Natural killer cell (primary cell): ENCODE measurements at regions not wholly inside any gene's neighbourhood (a gene's known extent, or its start where the extent isn't known, plus 50 kb on each side); places are given as distances from the start of the nearest gene placed in this dataset.

Experiments used
- ATAC-seq, 3 donors: fragments of 150-1000 bp in 2 of 3; fragments of 200-7000 bp in 1 of 3; cut with Tn5 transposase; 1 replicate in 1 of 3; 2 replicates in 2 of 3; pipeline ENCODE4 v1.10.0; 2021; ENCODE audit warnings: mild to moderate bottlenecking in 2 of 3, moderate library complexity in 2 of 3
- DNase-seq, 2 donors: peaks; one replicate each; pipeline versions ENCODE4 v3.0.0 to v3.0.0-alpha.2; 2013 to 2021; ENCODE audit warnings: mixed read lengths in 1 of 2
- H3K27ac ChIP-seq: one replicate; pipeline ENCODE4 v1.5.1; 2013; ENCODE audit warnings: mild to moderate bottlenecking, low read length
- H3K27me3 ChIP-seq: one replicate; pipeline ENCODE4 v1.6.1; 2013; ENCODE audit warnings: low read length; ENCODE audit not compliant: control insufficient read depth, insufficient read depth
- H3K36me3 ChIP-seq: one replicate; pipeline ENCODE4 v1.6.1; 2013; ENCODE audit warnings: low read length; ENCODE audit not compliant: control insufficient read depth, insufficient read depth
- H3K4me1 ChIP-seq: one replicate; pipeline ENCODE4 v1.6.1; 2013; ENCODE audit warnings: low read length; ENCODE audit not compliant: control insufficient read depth, insufficient read depth
- H3K4me3 ChIP-seq: one replicate; pipeline ENCODE4 v1.5.1; 2013; ENCODE audit warnings: low read length
- H3K9me3 ChIP-seq: one replicate; pipeline ENCODE4 v1.6.1; 2013; ENCODE audit warnings: low read length; ENCODE audit not compliant: control insufficient read depth, insufficient read depth
- H3K27ac Mint-ChIP-seq, 2 donors: one replicate each; pipeline ENCODE4 v1.8.0; 2022; ENCODE audit warnings: mild to moderate bottlenecking in 2 of 2, mixed read lengths in 2 of 2, moderate library complexity in 1 of 2
- H3K27me3 Mint-ChIP-seq, 2 donors: one replicate each; pipeline ENCODE4 v1.8.0; 2022; ENCODE audit warnings: low read depth in 2 of 2, mixed read lengths in 2 of 2
- H3K36me3 Mint-ChIP-seq: one replicate; pipeline ENCODE4 v1.8.0; 2022; ENCODE audit warnings: mixed read lengths
- H3K4me1 Mint-ChIP-seq, 2 donors: one replicate each; pipeline ENCODE4 v1.8.0; 2022; ENCODE audit warnings: mixed read lengths in 2 of 2
- H3K4me3 Mint-ChIP-seq: one replicate; pipeline ENCODE4 v1.8.0; 2022; ENCODE audit warnings: mild to moderate bottlenecking, moderate library complexity, mixed read lengths
- H3K9me3 Mint-ChIP-seq, 2 donors: one replicate each; pipeline ENCODE4 v1.8.0; 2022; ENCODE audit warnings: mixed read lengths in 2 of 2
- WGBS: methylation state at CpG from one replicate; pipeline ENCODE4 v1.1.7; 2013; ENCODE audit warnings: missing lambda C conversion rate; ENCODE audit not compliant: insufficient coverage; 5-methylcytosine and 5-hydroxymethylcytosine counted together
- intact Hi-C: fragments of 100-400 bp; cut with micrococcal nuclease; formaldehyde crosslinking; loops from one replicate; pipeline ENCODE4 v1.14.2; 2022
- TF ChIP-seq, protein P1 (sequence below): fragments of 200-600 bp; IDR thresholded peaks from one replicate; pipeline ENCODE4 v1.8.0; 2022; ENCODE audit warnings: antibody characterized with exemption

DNA sequence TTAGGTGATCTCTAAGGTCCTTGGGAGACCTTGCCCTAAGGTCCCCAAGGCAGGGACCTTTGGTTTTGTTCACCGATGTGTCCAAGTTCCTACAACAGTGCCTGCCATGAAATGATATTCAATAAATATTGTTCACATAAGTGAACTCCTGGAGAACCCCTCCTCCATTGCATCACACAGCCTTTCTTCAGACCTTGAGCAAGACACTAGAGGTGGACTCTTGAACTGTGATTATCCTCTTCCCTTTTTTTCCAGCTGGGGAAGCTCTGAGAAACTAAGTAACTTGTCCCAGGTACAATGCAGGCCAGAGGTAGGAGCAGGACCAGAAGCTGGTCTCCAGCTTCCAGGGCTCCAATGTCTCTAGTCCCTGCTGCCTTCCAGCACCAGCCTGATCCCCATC, 76.6 kb upstream of the LMO1 start:
- ATAC-seq (no peak), DNase-seq (no peak)
- Histone ChIP-seq H3K27ac (no peak overlapping the region), H3K27me3 (no peaks in the 10 kb centered on the region), H3K9me3 (no peaks in the 10 kb centered on the region), H3K4me3 (no peak overlapping the region), H3K4me1 (peaks cover 12% of the 10 kb centered on the region), H3K36me3 (no peaks in the 10 kb centered on the region)
- TF ChIP-seq, protein P1, sequence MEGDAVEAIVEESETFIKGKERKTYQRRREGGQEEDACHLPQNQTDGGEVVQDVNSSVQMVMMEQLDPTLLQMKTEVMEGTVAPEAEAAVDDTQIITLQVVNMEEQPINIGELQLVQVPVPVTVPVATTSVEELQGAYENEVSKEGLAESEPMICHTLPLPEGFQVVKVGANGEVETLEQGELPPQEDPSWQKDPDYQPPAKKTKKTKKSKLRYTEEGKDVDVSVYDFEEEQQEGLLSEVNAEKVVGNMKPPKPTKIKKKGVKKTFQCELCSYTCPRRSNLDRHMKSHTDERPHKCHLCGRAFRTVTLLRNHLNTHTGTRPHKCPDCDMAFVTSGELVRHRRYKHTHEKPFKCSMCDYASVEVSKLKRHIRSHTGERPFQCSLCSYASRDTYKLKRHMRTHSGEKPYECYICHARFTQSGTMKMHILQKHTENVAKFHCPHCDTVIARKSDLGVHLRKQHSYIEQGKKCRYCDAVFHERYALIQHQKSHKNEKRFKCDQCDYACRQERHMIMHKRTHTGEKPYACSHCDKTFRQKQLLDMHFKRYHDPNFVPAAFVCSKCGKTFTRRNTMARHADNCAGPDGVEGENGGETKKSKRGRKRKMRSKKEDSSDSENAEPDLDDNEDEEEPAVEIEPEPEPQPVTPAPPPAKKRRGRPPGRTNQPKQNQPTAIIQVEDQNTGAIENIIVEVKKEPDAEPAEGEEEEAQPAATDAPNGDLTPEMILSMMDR, result no peak
- intact Hi-C loops, result no loop called here
- no peaks in the 10 kb centered on the region for H3K36me3 Mint-ChIP-seq
- H3K4me1 Mint-ChIP-seq, result peaks cover 0 to 8% of the 10 kb centered on the region in 2 donors
- no peak overlapping the region for H3K4me3 Mint-ChIP-seq
- no peaks in the 10 kb centered on the region for H3K27me3 Mint-ChIP-seq
- 86% methylated on average over 1 of the region's 1 CpG for WGBS
- no peaks in the 10 kb centered on the region for H3K9me3 Mint-ChIP-seq
- no peak overlapping the region for H3K27ac Mint-ChIP-seq

DNA sequence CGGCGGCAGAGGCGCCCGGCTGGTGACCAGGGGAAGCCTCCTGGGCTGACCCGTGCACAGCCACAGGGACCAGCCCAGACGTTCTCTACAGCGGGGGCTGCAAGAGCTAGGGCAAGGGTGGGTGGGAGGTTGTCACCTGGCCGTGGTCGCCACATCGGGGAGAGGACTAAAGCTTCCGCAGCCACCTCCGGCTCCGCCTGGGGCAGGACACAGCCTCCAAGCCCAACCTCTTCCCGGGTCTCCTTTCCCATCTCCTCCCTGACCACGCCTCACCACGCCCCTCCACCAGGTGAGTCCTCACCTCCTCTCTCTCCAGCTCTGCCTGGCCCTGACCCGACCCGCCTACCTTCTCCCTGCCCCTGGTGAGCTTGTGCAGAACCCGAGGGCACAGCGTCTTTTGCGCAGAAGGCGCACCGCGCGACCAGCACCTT, 75.9 kb upstream of the LMO1 start:
- Histone ChIP-seq H3K4me3 (no peak overlapping the region), H3K27ac (no peak overlapping the region), H3K9me3 (no peaks in the 10 kb centered on the region), H3K27me3 (no peaks in the 10 kb centered on the region), H3K4me1 (peaks cover 12% of the 10 kb centered on the region), H3K36me3 (no peaks in the 10 kb centered on the region)
- Mint-ChIP-seq H3K36me3 (no peaks in the 10 kb centered on the region), H3K27me3 (no peaks in the 10 kb centered on the region), H3K9me3 (no peaks in the 10 kb centered on the region), H3K4me3 (no peak overlapping the region), H3K4me1 (peaks cover 0 to 8% of the 10 kb centered on the region in 2 donors), H3K27ac (no peak overlapping the region)
- DNase-seq, result no peak
- TF ChIP-seq, protein P1, result no peak
- ATAC-seq, result no peak
- intact Hi-C loops, result no loop called here
- 75% methylated on average over 25 of the region's 25 CpGs for WGBS

DNA sequence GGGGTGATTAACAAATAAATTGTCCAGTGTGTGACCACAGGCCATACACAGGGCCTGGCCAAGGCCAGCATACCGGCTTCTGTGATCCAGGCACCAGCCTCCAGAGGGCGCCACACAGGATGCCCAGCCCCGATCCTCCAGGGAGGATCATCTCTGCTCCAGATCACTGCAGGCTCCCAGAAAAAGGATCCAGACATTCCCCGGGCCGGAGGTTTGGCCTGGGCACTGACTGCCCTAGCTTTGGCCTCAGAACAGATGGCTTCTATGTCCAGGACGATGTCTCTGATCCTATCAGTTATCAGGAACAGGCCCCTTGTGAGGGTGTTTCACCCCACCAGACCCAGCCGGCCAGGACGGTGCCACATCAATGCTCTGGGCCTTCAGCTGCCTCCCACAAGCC, 74.5 kb upstream of the LMO1 start:
- no peak overlapping the region for H3K27ac ChIP-seq
- H3K4me3 ChIP-seq, result no peak overlapping the region
- H3K27me3 Mint-ChIP-seq, result no peaks in the 10 kb centered on the region
- H3K9me3 Mint-ChIP-seq, result no peaks in the 10 kb centered on the region
- DNase-seq (peak in 1 of 2 donors; percentile 27), ATAC-seq (peak in 1 of 3 donors; percentile 56)
- 55% methylated on average over 8 of the region's 8 CpGs for WGBS
- H3K27ac Mint-ChIP-seq, result no peak overlapping the region
- H3K4me1 ChIP-seq, result peaks cover 5% of the 10 kb centered on the region
- H3K4me3 Mint-ChIP-seq, result no peak overlapping the region
- H3K9me3 ChIP-seq, result no peaks in the 10 kb centered on the region
- no peaks in the 10 kb centered on the region for H3K36me3 Mint-ChIP-seq
- intact Hi-C loops, result no loop called here
- H3K4me1 Mint-ChIP-seq, result peaks cover 0 to 8% of the 10 kb centered on the region in 2 donors
- no peaks in the 10 kb centered on the region for H3K27me3 ChIP-seq
- no peaks in the 10 kb centered on the region for H3K36me3 ChIP-seq
- TF ChIP-seq, protein P1, result peak; percentile 38

DNA sequence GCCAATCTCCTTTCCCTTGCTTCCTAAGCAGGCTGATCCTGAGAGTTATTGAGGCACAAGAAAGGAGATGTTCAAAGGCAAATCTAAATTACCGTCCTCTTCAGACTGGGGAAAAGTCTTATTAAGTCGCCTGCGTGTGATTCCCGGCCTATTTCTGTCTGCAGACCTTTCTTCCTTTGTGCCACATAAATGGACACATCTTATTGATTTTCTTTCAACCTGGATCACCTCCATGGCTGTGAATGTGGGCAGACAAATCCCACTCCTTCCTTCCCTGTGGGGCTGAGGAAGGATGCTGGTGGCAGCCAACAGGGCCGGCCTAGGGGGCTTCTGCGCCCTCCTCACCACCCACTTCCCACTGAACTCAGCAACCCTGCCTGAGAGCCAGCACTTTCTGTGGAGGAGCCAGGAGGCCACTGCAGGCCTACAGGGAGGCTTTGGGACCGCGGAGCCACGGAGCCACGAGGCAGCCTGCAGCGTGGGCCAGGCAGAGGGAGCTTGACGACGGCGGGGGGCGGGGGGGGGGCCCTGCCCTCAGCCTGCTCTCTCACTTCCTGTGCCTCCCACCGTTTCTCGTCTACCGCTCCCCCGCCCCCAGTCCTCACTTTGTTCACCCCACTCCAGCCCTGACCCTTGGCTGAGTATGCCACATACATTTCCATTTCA, 73.6 kb upstream of the LMO1 start:
- H3K4me1 ChIP-seq, result peaks cover 5% of the 10 kb centered on the region
- Mint-ChIP-seq H3K27me3 (no peaks in the 10 kb centered on the region), H3K27ac (no peak overlapping the region), H3K36me3 (no peaks in the 10 kb centered on the region), H3K4me3 (no peak overlapping the region), H3K9me3 (no peaks in the 10 kb centered on the region), H3K4me1 (peaks cover 0 to 8% of the 10 kb centered on the region in 2 donors)
- intact Hi-C loops, result no loop called here
- no peak for ATAC-seq
- DNase-seq, result no peak
- 73% methylated on average over 19 of the region's 19 CpGs for WGBS
- TF ChIP-seq, protein P1, result no peak
- no peaks in the 10 kb centered on the region for H3K36me3 ChIP-seq
- no peak overlapping the region for H3K27ac ChIP-seq
- no peaks in the 10 kb centered on the region for H3K9me3 ChIP-seq
- no peak overlapping the region for H3K4me3 ChIP-seq
- no peaks in the 10 kb centered on the region for H3K27me3 ChIP-seq
